ENCODE measurements at regions not wholly inside any gene's neighbourhood (a gene's known extent, or its start where the extent isn't known, plus 50 kb on each side); places are given as distances from the start of the nearest gene placed in this dataset.

DNA sequence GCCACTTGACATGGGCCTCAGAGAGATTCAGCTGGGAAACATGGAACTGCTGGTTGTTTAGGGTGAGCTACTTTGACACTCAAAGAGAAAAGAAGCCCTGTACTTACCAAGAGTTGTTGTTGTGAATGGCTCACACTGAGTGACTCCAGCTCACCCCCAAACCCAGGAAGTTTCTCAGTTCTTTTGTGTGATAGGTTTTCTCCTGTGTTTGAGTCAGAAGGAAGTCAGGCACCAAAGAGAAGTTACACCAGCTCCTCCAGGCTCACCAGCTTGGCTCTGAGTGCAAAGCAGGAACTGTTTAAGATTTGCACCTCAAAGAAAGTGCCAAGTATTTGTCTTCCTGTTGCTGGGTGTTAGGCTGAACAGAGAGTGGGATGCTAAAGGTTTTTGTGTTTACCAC lies 111.2 kb upstream of the PROX1 start:
- DNase-seq (no peak), ATAC-seq (no peak)
- no peaks in the 10 kb centered on the region for H3K4me1 ChIP-seq (ENCODE audit: low read depth)
- no peaks in the 10 kb centered on the region for H3K9me3 ChIP-seq
- intact Hi-C loops (cut with DNase I, micrococcal nuclease), result no loop called here
- H3K4me3 ChIP-seq, result no peak overlapping the region
- no peaks in the 10 kb centered on the region for H3K36me3 ChIP-seq (ENCODE audit: low read depth)
- TF ChIP-seq, protein P1, sequence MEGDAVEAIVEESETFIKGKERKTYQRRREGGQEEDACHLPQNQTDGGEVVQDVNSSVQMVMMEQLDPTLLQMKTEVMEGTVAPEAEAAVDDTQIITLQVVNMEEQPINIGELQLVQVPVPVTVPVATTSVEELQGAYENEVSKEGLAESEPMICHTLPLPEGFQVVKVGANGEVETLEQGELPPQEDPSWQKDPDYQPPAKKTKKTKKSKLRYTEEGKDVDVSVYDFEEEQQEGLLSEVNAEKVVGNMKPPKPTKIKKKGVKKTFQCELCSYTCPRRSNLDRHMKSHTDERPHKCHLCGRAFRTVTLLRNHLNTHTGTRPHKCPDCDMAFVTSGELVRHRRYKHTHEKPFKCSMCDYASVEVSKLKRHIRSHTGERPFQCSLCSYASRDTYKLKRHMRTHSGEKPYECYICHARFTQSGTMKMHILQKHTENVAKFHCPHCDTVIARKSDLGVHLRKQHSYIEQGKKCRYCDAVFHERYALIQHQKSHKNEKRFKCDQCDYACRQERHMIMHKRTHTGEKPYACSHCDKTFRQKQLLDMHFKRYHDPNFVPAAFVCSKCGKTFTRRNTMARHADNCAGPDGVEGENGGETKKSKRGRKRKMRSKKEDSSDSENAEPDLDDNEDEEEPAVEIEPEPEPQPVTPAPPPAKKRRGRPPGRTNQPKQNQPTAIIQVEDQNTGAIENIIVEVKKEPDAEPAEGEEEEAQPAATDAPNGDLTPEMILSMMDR (IDR thresholded peaks at IDR 0.05), result no peak

DNA sequence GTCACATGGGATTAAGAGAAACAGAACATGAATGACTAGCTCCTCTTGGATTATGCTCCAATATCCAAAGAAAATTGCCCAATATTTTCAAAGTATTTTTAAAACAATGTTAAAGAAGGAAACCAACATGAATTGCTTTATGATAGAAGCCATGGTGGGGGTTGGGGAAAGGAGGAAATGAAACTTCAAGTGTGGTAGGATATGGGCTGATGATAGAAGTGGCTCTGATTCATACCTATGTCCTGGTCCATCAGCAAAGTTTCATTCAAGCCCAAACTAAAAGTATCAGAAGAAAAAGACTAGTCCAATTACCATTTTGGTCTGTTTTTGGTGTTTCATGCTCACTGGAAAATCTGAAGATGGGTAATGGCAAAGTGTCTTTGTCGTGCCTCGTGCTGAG lies 104.2 kb upstream of the PROX1 start:
- intact Hi-C loops (cut with DNase I, micrococcal nuclease), result no loop called here
- Histone ChIP-seq H3K4me3 (no peak overlapping the region), H3K9me3 (no peaks in the 10 kb centered on the region), H3K4me1 (ENCODE audit: low read depth) (no peaks in the 10 kb centered on the region), H3K36me3 (ENCODE audit: low read depth) (no peaks in the 10 kb centered on the region)
- TF ChIP-seq, protein P1 (IDR thresholded peaks at IDR 0.05), result no peak
- ATAC-seq (no peak), DNase-seq (no peak)

GRCh38 chr1:213884402-213884801 lies 103.4 kb upstream of the PROX1 start:
- no peaks in the 10 kb centered on the region for H3K36me3 ChIP-seq (ENCODE audit: low read depth)
- no peaks in the 10 kb centered on the region for H3K9me3 ChIP-seq
- H3K4me1 ChIP-seq (ENCODE audit: low read depth), result no peaks in the 10 kb centered on the region
- ATAC-seq (no peak), DNase-seq (no peak)
- TF ChIP-seq, protein P1 (IDR thresholded peaks at IDR 0.05), result no peak
- intact Hi-C loops (cut with DNase I, micrococcal nuclease), result no loop called here
- H3K4me3 ChIP-seq, result no peak overlapping the region

DNA sequence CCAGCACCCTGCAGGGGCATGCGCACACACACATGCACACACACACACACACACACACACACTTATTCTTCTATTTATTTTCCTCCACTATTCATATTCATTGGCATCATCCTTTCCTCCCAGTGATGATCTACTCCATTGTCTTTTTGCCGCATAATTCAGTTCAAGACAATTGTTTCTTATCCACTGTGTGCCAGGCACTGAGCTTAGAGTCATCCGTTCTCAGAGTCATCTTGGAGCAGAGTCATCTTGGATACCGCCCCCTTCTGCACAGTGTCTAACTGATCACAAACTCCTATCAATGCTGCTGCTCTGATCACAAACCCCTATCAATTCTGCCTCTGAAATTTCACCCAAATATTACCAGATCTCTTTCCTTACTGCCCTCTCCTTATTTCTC lies 102.8 kb upstream of the PROX1 start:
- Histone ChIP-seq H3K4me1 (ENCODE audit: low read depth) (no peaks in the 10 kb centered on the region), H3K9me3 (no peaks in the 10 kb centered on the region), H3K36me3 (ENCODE audit: low read depth) (no peaks in the 10 kb centered on the region), H3K4me3 (no peak overlapping the region)
- ATAC-seq, result no peak
- DNase-seq, result no peak
- TF ChIP-seq, protein P1 (IDR thresholded peaks at IDR 0.05), result no peak
- intact Hi-C loops (cut with DNase I, micrococcal nuclease), result no loop called here

GRCh38 chr1:213887842-213888241 lies 99.9 kb upstream of the PROX1 start:
- no peaks in the 10 kb centered on the region for H3K4me1 ChIP-seq (ENCODE audit: low read depth)
- no peaks in the 10 kb centered on the region for H3K36me3 ChIP-seq (ENCODE audit: low read depth)
- ATAC-seq, result no peak
- DNase-seq, result no peak
- no peak overlapping the region for H3K4me3 ChIP-seq
- TF ChIP-seq, protein P1 (IDR thresholded peaks at IDR 0.05), result no peak
- H3K9me3 ChIP-seq, result no peaks in the 10 kb centered on the region
- intact Hi-C loops (cut with DNase I, micrococcal nuclease), result no loop called here

All from mucosa of descending colon (tissue), 3 donors.